ENCODE measurements at regions not wholly inside any gene's neighbourhood (a gene's known extent, or its start where the extent isn't known, plus 50 kb on each side); places are given as distances from the start of the nearest gene placed in this dataset.

- TF ChIP-seq CTCF (conservative IDR thresholded peaks at IDR 0.05; ENCODE audit: low read depth in 2 of 2) (no peak), EZH2 (IDR thresholded peaks at IDR 0.05; ENCODE audit: low read depth, unreplicated experiment) (no peak), REST (IDR thresholded peaks at IDR 0.05; ENCODE audit: unreplicated experiment) (no peak), JUNB (IDR thresholded peaks at IDR 0.05; ENCODE audit: unreplicated experiment) (no peak), POLR2AphosphoS5 (IDR thresholded peaks at IDR 0.05; ENCODE audit: low read depth) (no peak), CREB1 (CRISPR knock-in tag; IDR thresholded peaks at IDR 0.05; ENCODE audit: low read depth) (no peak)
Observed at GRCh38 chr3:72285502-72285901, 500.6 kb upstream of the PROK2 start.
